GM18907 (cell line): ENCODE measurements at regions not wholly inside any gene's neighbourhood (a gene's known extent, or its start where the extent isn't known, plus 50 kb on each side); places are given as distances from the start of the nearest gene placed in this dataset.

Source experiments
- ATAC-seq: cut with Tn5 transposase; IDR thresholded peaks from one replicate; pipeline ENCODE4 v1.9.1; 2021; ENCODE audit warnings: mild to moderate bottlenecking, moderate library complexity; ENCODE audit not compliant: unreplicated experiment

GRCh38 chr1:184302346-184302745 lies 84.5 kb upstream of the C1orf21 start:
- no peak for ATAC-seq

- ATAC-seq: no peak
Measured at GRCh38 chr1:184310157-184310819, 76.5 kb upstream of the C1orf21 start.

- no peak for ATAC-seq
Measured at GRCh38 chr1:184311580-184311979, 75.2 kb upstream of the C1orf21 start.

DNA sequence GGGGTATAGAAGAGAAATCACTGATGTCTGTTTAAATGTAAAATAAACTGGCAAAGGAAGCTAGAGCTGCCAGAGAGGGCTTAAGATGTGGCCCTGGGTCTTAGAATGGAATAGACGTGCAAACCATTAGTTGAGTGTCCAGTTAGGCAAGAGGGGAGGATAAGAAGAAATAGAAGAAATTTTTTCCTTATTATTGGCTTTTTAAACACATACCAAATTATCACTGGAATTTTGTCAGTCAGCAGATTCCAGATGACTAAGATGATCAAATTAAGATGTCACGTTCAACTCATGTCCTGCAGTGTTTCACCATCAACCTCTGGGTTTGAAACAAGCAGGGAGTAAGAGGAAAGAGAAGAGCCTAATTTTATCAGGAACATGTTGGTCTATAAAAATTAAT lies 71.6 kb upstream of the C1orf21 start:
- no peak for ATAC-seq

- ATAC-seq: no peak
Measured at GRCh38 chr1:184319879-184320278, 67.0 kb upstream of the C1orf21 start.

DNA sequence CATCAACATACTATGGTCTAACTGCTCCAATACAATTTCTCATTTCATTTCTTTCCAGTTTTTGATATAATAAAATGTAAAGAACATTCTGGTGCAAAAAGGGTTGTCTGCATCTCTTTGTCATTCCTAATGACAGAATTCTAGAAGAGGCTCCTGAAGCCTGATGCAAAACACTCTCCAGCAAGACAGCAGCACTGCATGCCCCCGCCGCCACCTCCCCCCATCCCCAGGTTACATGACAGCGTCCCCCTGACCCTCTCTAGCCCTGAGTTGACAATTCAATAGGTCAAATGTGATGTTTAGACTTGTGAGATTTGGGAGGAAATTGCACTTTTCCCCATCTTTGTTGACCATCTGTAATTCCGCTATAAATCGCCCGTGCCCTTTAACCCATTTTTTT lies 64.6 kb upstream of the C1orf21 start:
- no peak for ATAC-seq

DNA sequence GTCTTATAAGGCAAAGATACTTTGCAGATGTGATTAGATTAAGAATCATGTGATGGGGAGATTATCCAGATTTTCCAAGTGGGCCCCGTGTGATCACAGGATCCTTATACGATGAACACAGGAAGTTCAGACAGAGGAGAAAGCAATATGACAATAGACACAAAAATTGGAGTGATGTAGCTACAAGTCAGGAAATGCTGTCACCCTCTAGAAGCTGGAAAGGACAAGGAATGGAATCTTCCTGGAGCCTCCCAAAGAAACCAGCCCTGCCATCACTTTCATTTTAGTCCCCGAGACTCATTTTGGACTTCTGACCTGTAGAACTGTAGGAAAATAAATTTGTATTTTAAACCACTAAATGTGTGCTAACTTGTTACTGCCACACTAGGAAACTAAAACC lies 61.9 kb upstream of the C1orf21 start:
- no peak for ATAC-seq

DNA sequence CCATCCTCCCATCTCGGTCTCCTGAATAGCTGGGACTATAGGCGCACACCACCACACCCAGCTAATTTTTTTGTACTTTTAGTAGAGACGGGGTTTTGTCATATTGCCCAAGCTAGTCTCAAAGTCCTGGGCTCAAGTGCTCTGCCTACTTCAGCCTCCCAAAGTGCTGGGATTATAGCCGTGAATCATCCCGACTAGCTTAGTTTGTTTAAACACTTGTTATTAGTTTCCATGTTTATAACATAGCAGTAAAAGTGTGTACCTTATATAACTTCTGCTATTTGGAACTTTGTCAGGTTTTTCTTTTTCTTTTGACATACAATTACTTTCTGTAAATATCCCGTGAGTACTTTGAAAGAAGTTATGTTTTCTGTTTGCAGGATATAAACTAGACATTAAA lies 60.6 kb upstream of the C1orf21 start:
- ATAC-seq: no peak

- ATAC-seq: no peak
Measured at GRCh38 chr1:184329245-184329953, 57.4 kb upstream of the C1orf21 start.

- no peak for ATAC-seq
Measured at GRCh38 chr1:184329962-184330868, 56.6 kb upstream of the C1orf21 start.

DNA sequence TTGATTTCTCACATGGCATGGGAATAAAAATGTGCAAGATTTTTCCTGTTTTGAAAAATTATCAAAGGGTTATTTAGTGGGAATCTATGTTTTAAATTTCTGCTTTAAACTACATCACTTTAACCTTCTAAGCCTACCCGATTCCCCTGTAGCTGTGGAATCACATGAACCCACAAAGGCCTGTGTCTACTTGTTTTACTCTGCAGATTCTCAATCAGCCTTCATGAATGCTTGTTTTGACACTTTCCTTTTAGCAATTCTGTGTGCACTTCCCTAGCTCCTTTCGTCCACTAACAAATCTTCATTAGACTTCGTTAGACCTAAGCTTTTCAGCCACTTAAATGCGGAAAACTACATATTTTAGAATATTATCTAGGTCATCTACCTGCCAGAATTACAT lies 56.0 kb upstream of the C1orf21 start:
- no peak for ATAC-seq
